Upper lobe of left lung (tissue), 6 donors: ENCODE measurements at regions not wholly inside any gene's neighbourhood (a gene's known extent, or its start where the extent isn't known, plus 50 kb on each side); places are given as distances from the start of the nearest gene placed in this dataset.

ENCODE experiments used
- ATAC-seq, 2 donors: fragments of 200-7000 bp; cut with Tn5 transposase; one replicate each; pipeline ENCODE4 v1.9.1; 2022; ENCODE audit warnings: mild to moderate bottlenecking in 2 of 2, moderate library complexity in 2 of 2; ENCODE audit not compliant: low FRiP score in 2 of 2
- DNase-seq, 2 donors: peaks; one replicate each; pipeline ENCODE4 v3.0.0-alpha.2; 2019 to 2020
- H3K27ac ChIP-seq, 4 donors: fragments of 200-600 bp; sonication (generic); one replicate each; pipeline ENCODE4 v1.5.1; 2016 to 2019
- H3K27me3 ChIP-seq, 4 donors: fragments of 200-600 bp; sonication (generic); one replicate each; pipeline ENCODE4 v1.5.1; 2017 to 2019
- H3K36me3 ChIP-seq, 4 donors: fragments of 200-600 bp; sonication (generic); one replicate each; pipeline ENCODE4 v1.5.1; 2016 to 2019
- H3K4me1 ChIP-seq, 4 donors: fragments of 200-600 bp; sonication (generic); one replicate each; pipeline ENCODE4 v1.5.1; 2018 to 2019
- H3K4me3 ChIP-seq, 4 donors: fragments of 200-600 bp; sonication (generic); one replicate each; pipeline ENCODE4 v1.5.1; 2017 to 2019; ENCODE audit warnings: mild to moderate bottlenecking in 2 of 4, moderate library complexity in 1 of 4
- H3K9me3 ChIP-seq, 4 donors: fragments of 200-600 bp; sonication (generic); one replicate each; pipeline ENCODE4 v1.5.1; 2018 to 2019
- EP300 ChIP-seq, 4 donors: sonication (generic); formaldehyde crosslinking; IDR thresholded peaks; one replicate each; pipeline ENCODE4 v1.5.1; 2017; ENCODE audit warnings: antibody characterized with exemption in 4 of 4, control low read depth in 2 of 4
- POLR2A ChIP-seq, 4 donors: fragments of 450-650 bp; IDR thresholded peaks; one replicate each; pipeline ENCODE4 v1.5.1; 2016 to 2017; ENCODE audit warnings: antibody characterized with exemption in 4 of 4, mild to moderate bottlenecking in 2 of 4
- POLR2AphosphoS5 ChIP-seq, 2 donors: sonication (generic); formaldehyde crosslinking; IDR thresholded peaks; one replicate each; pipeline ENCODE4 v1.5.1; 2017; ENCODE audit warnings: antibody characterized with exemption in 2 of 2
- WGBS, 2 donors: methylation state at CpG; one replicate each; pipeline ENCODE4 v1.1.5; 2017 to 2018; 5-methylcytosine and 5-hydroxymethylcytosine counted together
- TF ChIP-seq, protein P1 (sequence below), 6 experiments: fragments of 450-650 bp in 4 of 6; fragments of 200-600 bp in 2 of 6; sonication (generic) in 2 of 6; IDR thresholded peaks; one replicate each; pipeline ENCODE4 v1.5.1; 2016 to 2019; ENCODE audit warnings: antibody characterized with exemption in 6 of 6
- donor health status: DM: no; HTN: no; CAD: no; lungs with moderate emphysema.
- donor health status: DM: no; HTN: yes; CAD: no; lungs with severe emphysema.

DNA sequence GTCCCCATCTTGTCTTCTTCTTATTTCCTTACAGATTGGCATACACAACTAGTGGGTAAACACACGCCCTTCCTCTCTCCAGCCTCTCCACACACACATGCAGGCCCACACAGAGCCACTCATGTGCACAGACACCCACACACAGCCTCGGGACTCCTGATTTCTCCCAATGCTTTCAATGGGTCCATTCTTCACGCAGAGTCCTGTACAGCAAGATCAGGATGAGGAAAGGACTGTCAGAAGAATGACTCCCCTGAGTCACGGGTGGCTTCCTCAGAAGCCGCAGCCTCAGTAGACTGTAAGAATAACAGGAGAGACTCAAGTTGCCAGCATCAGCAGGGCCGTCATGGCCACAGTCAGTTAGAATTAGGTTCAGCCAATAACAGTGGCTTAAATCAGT is 109.1 kb upstream of the GLI2 start:
- H3K27ac ChIP-seq, result peak overlapping the region; percentile 17 to 80 (median 50)
- peak in 1 of 2 donors; percentile 25 for DNase-seq

GRCh38 chr2:120628248-120628647 is 107.4 kb upstream of the GLI2 start:
- H3K4me3 ChIP-seq, result no peak overlapping the region
- WGBS, 2 donors, result 89 to 93% methylated on average over 3 of the region's 3 CpGs
- DNase-seq, result no peak
- peak overlapping the region in 1 of 4 donors; percentile 17 for H3K27ac ChIP-seq
- peaks cover 0 to 16% (median 3%) of the 10 kb centered on the region in 4 donors for H3K4me1 ChIP-seq
- H3K9me3 ChIP-seq, result no peaks in the 10 kb centered on the region
- TF ChIP-seq EP300 (IDR thresholded peaks at IDR 0.05) (no peak), POLR2AphosphoS5 (IDR thresholded peaks at IDR 0.05) (no peak), POLR2A (IDR thresholded peaks at IDR 0.05) (no peak)
- TF ChIP-seq, protein P1, sequence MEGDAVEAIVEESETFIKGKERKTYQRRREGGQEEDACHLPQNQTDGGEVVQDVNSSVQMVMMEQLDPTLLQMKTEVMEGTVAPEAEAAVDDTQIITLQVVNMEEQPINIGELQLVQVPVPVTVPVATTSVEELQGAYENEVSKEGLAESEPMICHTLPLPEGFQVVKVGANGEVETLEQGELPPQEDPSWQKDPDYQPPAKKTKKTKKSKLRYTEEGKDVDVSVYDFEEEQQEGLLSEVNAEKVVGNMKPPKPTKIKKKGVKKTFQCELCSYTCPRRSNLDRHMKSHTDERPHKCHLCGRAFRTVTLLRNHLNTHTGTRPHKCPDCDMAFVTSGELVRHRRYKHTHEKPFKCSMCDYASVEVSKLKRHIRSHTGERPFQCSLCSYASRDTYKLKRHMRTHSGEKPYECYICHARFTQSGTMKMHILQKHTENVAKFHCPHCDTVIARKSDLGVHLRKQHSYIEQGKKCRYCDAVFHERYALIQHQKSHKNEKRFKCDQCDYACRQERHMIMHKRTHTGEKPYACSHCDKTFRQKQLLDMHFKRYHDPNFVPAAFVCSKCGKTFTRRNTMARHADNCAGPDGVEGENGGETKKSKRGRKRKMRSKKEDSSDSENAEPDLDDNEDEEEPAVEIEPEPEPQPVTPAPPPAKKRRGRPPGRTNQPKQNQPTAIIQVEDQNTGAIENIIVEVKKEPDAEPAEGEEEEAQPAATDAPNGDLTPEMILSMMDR (IDR thresholded peaks at IDR 0.05), result no peak
- ATAC-seq, result no peak
- H3K27me3 ChIP-seq, result no peaks in the 10 kb centered on the region
- no peaks in the 10 kb centered on the region for H3K36me3 ChIP-seq

More for the DNA sequence above, 109.1 kb upstream of the GLI2 start:
- no peaks in the 10 kb centered on the region for H3K27me3 ChIP-seq
- no peaks in the 10 kb centered on the region for H3K9me3 ChIP-seq
- no peak for TF ChIP-seq POLR2AphosphoS5 (IDR thresholded peaks at IDR 0.05)
- TF ChIP-seq, protein P1 (IDR thresholded peaks at IDR 0.05), result no peak
- TF ChIP-seq EP300 (IDR thresholded peaks at IDR 0.05), result no peak
- no peak for TF ChIP-seq POLR2A (IDR thresholded peaks at IDR 0.05)
- WGBS, 2 donors, result 67 to 76% methylated on average over 6 of the region's 6 CpGs
- peaks cover 0 to 16% (median 3%) of the 10 kb centered on the region in 4 donors for H3K4me1 ChIP-seq
- H3K4me3 ChIP-seq, result no peak overlapping the region
- no peak for ATAC-seq
- no peaks in the 10 kb centered on the region for H3K36me3 ChIP-seq

GRCh38 chr2:120629241-120629895 is 106.3 kb upstream of the GLI2 start:
- ATAC-seq, result no peak
- Histone ChIP-seq H3K27me3 (no peaks in the 10 kb centered on the region), H3K36me3 (no peaks in the 10 kb centered on the region), H3K4me1 (peaks cover 0 to 16% (median 3%) of the 10 kb centered on the region in 4 donors), H3K4me3 (no peak overlapping the region), H3K27ac (peak overlapping the region in 2 of 4 donors; percentile 54 to 60), H3K9me3 (no peaks in the 10 kb centered on the region)
- 92% methylated on average over 8 of the region's 8 CpGs; no CpG with 5 or more reads in 1 of the 2 donors for WGBS, 2 donors
- no peak for DNase-seq
- TF ChIP-seq EP300 (IDR thresholded peaks at IDR 0.05) (no peak), POLR2AphosphoS5 (IDR thresholded peaks at IDR 0.05) (no peak), POLR2A (IDR thresholded peaks at IDR 0.05) (no peak)
- TF ChIP-seq, protein P1 (IDR thresholded peaks at IDR 0.05), result no peak

- ATAC-seq (peak; percentile 17 to 46), DNase-seq (peak in 1 of 2 donors; percentile 53)
- WGBS, 2 donors, result 54 to 71% methylated on average over 9 to 10 of the region's 10 CpGs
These were observed 105.5 kb upstream of the GLI2 start for GRCh38 chr2:120630031-120630701.

More at GRCh38 chr2:120630031-120630701, 105.5 kb upstream of the GLI2 start:
- Histone ChIP-seq H3K4me1 (peaks cover 0 to 14% (median 0%) of the 10 kb centered on the region in 4 donors), H3K9me3 (no peaks in the 10 kb centered on the region), H3K27me3 (no peaks in the 10 kb centered on the region), H3K4me3 (no peak overlapping the region), H3K27ac (peak overlapping the region in 3 of 4 donors; percentile 40 to 60 (median 54)), H3K36me3 (no peaks in the 10 kb centered on the region)
- no peak for TF ChIP-seq POLR2A (IDR thresholded peaks at IDR 0.05)
- TF ChIP-seq POLR2AphosphoS5 (IDR thresholded peaks at IDR 0.05), result peak; percentile 20 to 22
- TF ChIP-seq EP300 (IDR thresholded peaks at IDR 0.05), result peak in 1 of 4 donors; percentile 56
- TF ChIP-seq, protein P1 (IDR thresholded peaks at IDR 0.05), result no peak
